K562 (cell line): ENCODE measurements at regions not wholly inside any gene's neighbourhood (a gene's known extent, or its start where the extent isn't known, plus 50 kb on each side); places are given as distances from the start of the nearest gene placed in this dataset.

Experiments
- ATAC-seq: fragments of 200-7000 bp; cut with Tn5 transposase; 3 replicates; pipeline ENCODE4 v1.9.1; 2020; ENCODE audit warnings: moderate library complexity
- BruUV-seq: library from RNA; stranded (reverse); fragments of 400-500 nt; replicated peaks from 2 replicates; lab custom pipeline; 2021; lab: Mats Ljungman, UMichigan
- CTCF ChIA-PET: fragments of 300-600 bp; formaldehyde crosslinking; extraction: SDS; loops from one replicate; lab custom pipeline; 2021; ENCODE audit warnings: low intra/inter-chr PET ratio; lab: Yijun Ruan, JAX
- POLR2A ChIA-PET: fragments of 300-600, 350-650 bp; sonication (Branson Sonifier 250); formaldehyde crosslinking; extraction: SDS; loops from one replicate; lab custom pipeline; 2021; ENCODE audit warnings: antibody characterized with exemption, inconsistent platforms; lab: Yijun Ruan, JAX
- DNase-seq, 4 experiments: peaks; one replicate each; pipeline versions ENCODE4 v3.0.0 to v3.0.0-alpha.2; 2011 to 2018; ENCODE audit warnings: low spot score in 3 of 4, mixed read lengths in 3 of 4; ENCODE audit errors: extremely low read depth in 1 of 4
- FAIRE-seq: peaks from 2 replicates; lab custom pipeline; 2011; peaks lifted over from hg19 to GRCh38; lab: Jason Lieb, UNC
- H2AFZ ChIP-seq: 2 replicates; pipeline ENCODE4 v1.6.0; 2011; ENCODE audit warnings: low read depth, low read length, control low read depth, inconsistent platforms
- H3K27ac ChIP-seq: fragments of 200-600 bp; 3 replicates; pipeline ENCODE4 v1.8.0; 2011; ENCODE audit warnings: low read depth, mild to moderate bottlenecking, control low read depth, inconsistent platforms, low read length, moderate library complexity, mixed read lengths; ENCODE audit errors: extremely low read depth
- H3K27me3 ChIP-seq, 2 experiments: fragments of 300-600 bp in 1 of 2; 2 replicates in 1 of 2; 3 replicates in 1 of 2; pipeline versions ENCODE4 v1.6.0 to v1.8.0; 2011; ENCODE audit warnings: inconsistent platforms in 2 of 2, low read length in 2 of 2, mild to moderate bottlenecking in 1 of 2, mixed read lengths in 1 of 2, moderate library complexity in 1 of 2; ENCODE audit not compliant: control insufficient read depth in 2 of 2, insufficient read depth in 2 of 2
- H3K36me3 ChIP-seq: fragments of 300-600 bp; 3 replicates; pipeline ENCODE4 v1.8.0; 2011; ENCODE audit warnings: mild to moderate bottlenecking, low read length, inconsistent platforms; ENCODE audit not compliant: control insufficient read depth, insufficient read depth
- H3K4me1 ChIP-seq, 2 experiments: fragments of 200-600 bp in 1 of 2; replicated peaks in 1 of 2; 2 replicates in 1 of 2; 3 replicates in 1 of 2; pipeline versions ENCODE4 v1.5.1 to v1.8.0; 2011; ENCODE audit warnings: inconsistent platforms in 2 of 2, low read length in 2 of 2, mild to moderate bottlenecking in 1 of 2, mixed read lengths in 1 of 2, moderate library complexity in 1 of 2; ENCODE audit not compliant: control insufficient read depth in 2 of 2, insufficient read depth in 2 of 2
- H3K4me2 ChIP-seq: 2 replicates; pipeline ENCODE4 v1.6.1; 2011; ENCODE audit warnings: low read length, control low read depth, inconsistent platforms, mixed read lengths; ENCODE audit not compliant: insufficient read depth
- H3K4me3 ChIP-seq: fragments of 200-600 bp; sonication (generic), shearing (Covaris generic); 2 replicates; pipeline ENCODE4 v1.5.1; 2016; ENCODE audit warnings: control low read depth, inconsistent platforms
- H3K79me2 ChIP-seq: fragments of 200-600 bp; 3 replicates; pipeline ENCODE4 v1.8.0; 2011; ENCODE audit warnings: low read length, inconsistent platforms; ENCODE audit not compliant: control insufficient read depth, insufficient read depth
- H3K9ac ChIP-seq, 2 experiments: 2 replicates each; pipeline versions ENCODE4 v1.6.0 to v1.6.1; 2011; ENCODE audit warnings: low read depth in 2 of 2, low read length in 2 of 2, control low read depth in 1 of 2, inconsistent platforms in 1 of 2, mild to moderate bottlenecking in 1 of 2, mixed read lengths in 1 of 2; ENCODE audit not compliant: insufficient read depth in 1 of 2
- H3K9me1 ChIP-seq: one replicate; pipeline ENCODE4 v1.6.0; 2011; ENCODE audit warnings: inconsistent platforms, mild to moderate bottlenecking, low read length, moderate library complexity; ENCODE audit not compliant: control insufficient read depth, insufficient read depth
- H3K9me3 ChIP-seq: replicated peaks from 2 replicates; pipeline ENCODE4 v1.5.1; 2011; ENCODE audit warnings: low read depth, low read length, inconsistent platforms; ENCODE audit not compliant: control insufficient read depth, insufficient read depth
- H4K20me1 ChIP-seq: replicated peaks from 2 replicates; pipeline ENCODE4 v1.6.1; 2011; ENCODE audit warnings: low read length, inconsistent platforms, mixed read lengths; ENCODE audit not compliant: control insufficient read depth, insufficient read depth
- ARID1B ChIP-seq: fragments of 450-650 bp; IDR thresholded peaks from 2 replicates; pipeline ENCODE4 v1.6.1; 2016; ENCODE audit warnings: antibody characterized with exemption, mild to moderate bottlenecking, inconsistent platforms
- FOXP1 ChIP-seq: sonication (generic); formaldehyde crosslinking; IDR thresholded peaks from 2 replicates; pipeline ENCODE4 v1.8.0; 2022; ENCODE audit warnings: mild to moderate bottlenecking, missing genetic modification reagents
- MAFK ChIP-seq: IDR thresholded peaks from 2 replicates; pipeline ENCODE4 v1.6.1; 2011; ENCODE audit warnings: low read length, improper control_type of control experiment
- MLX ChIP-seq, 2 experiments: fragments of 450-650 bp in 1 of 2; sonication (generic) in 1 of 2; formaldehyde crosslinking; conservative IDR thresholded peaks; 2 replicates each; pipeline versions ENCODE4 v1.4.0 to v1.8.1; 2020 to 2022; ENCODE audit warnings: mild to moderate bottlenecking in 1 of 2, missing genetic modification reagents in 1 of 2
- NELFE ChIP-seq: IDR thresholded peaks from 2 replicates; pipeline ENCODE4 v1.6.1; 2011; ENCODE audit warnings: mild to moderate bottlenecking; ENCODE audit not compliant: insufficient read depth, insufficient read length
- NUFIP1 ChIP-seq: fragments of 450-650 bp; IDR thresholded peaks from 2 replicates; pipeline ENCODE4 v1.6.1; 2018; ENCODE audit not compliant: partially characterized antibody
- RFX1 ChIP-seq: fragments of 450-650 bp; IDR thresholded peaks from 2 replicates; pipeline ENCODE4 v1.6.1; 2016; ENCODE audit warnings: mild to moderate bottlenecking, moderate library complexity
- SAP30 ChIP-seq: fragments of 200-600 bp; sonication (generic); IDR thresholded peaks from 2 replicates; pipeline ENCODE4 v1.6.1; 2012; ENCODE audit warnings: borderline replicate concordance, low read depth, mild to moderate bottlenecking, moderate library complexity, low read length, control low read depth, inconsistent platforms; ENCODE audit not compliant: insufficient read depth, poor library complexity, severe bottlenecking
- SMARCA4 ChIP-seq: fragments of 450-650 bp; IDR thresholded peaks from 2 replicates; pipeline ENCODE4 v1.6.1; 2016
- SNAPC5 ChIP-seq: fragments of 250-450 bp; sonication (Bioruptor Pico); IDR thresholded peaks from 2 replicates; pipeline ENCODE4 v1.8.0; 2021; ENCODE audit warnings: moderate library complexity, mild to moderate bottlenecking, inconsistent platforms
- TAF7 ChIP-seq: fragments of 450-650 bp; IDR thresholded peaks from 2 replicates; pipeline ENCODE4 v1.6.1; 2016; ENCODE audit warnings: missing genetic modification characterization, missing compliant biosample characterization
- ZNF146 ChIP-seq: IDR thresholded peaks from one replicate; pipeline ENCODE4 v1.6.1; 2018; ENCODE audit warnings: missing compliant biosample characterization; ENCODE audit not compliant: unreplicated experiment
- ZNF175 ChIP-seq: fragments of 200-800 bp; sonication (Bioruptor generic); IDR thresholded peaks from 2 replicates; pipeline ENCODE4 v1.6.1; 2016; ENCODE audit warnings: low read depth, mild to moderate bottlenecking, missing genetic modification characterization, missing compliant biosample characterization
- ZNF23 ChIP-seq: fragments of 250-450 bp; sonication (Bioruptor Pico); IDR thresholded peaks from 2 replicates; pipeline ENCODE4 v1.4.0; 2020; ENCODE audit warnings: mild to moderate bottlenecking
- WGBS: fragments of 100-300 bp; shearing (Covaris generic); methylation state at CpG from one replicate; pipeline ENCODE4 v1.1.6; 2016; ENCODE audit warnings: low coverage, mixed read lengths; ENCODE audit not compliant: insufficient coverage; ENCODE audit errors: missing lambda C conversion rate; 5-methylcytosine and 5-hydroxymethylcytosine counted together
- in situ Hi-C: fragments of 300-500 bp; cut with MboI; formaldehyde crosslinking; loops from 4 replicates; pipeline ENCODE4 v1.15.0; 2018; ENCODE audit warnings: inconsistent platforms, mixed read lengths
- intact Hi-C: fragments of 100-400 bp; cut with micrococcal nuclease; formaldehyde crosslinking; loops from 2 replicates; pipeline ENCODE4 v1.14.2; 2022
- TF ChIP-seq, protein P1 (sequence below): fragments of 200-400 bp; formaldehyde crosslinking; IDR thresholded peaks from 2 replicates; pipeline ENCODE4 v1.6.1; 2017; ENCODE audit warnings: mild to moderate bottlenecking, low read depth, low read length, moderate library complexity
- TF ChIP-seq, protein P2 (sequence below), 2 experiments: fragments of 450-650 bp; conservative IDR thresholded peaks; 2 replicates each; pipeline ENCODE4 v1.6.1; 2017; ENCODE audit warnings: mild to moderate bottlenecking in 2 of 2, moderate library complexity in 2 of 2

DNA sequence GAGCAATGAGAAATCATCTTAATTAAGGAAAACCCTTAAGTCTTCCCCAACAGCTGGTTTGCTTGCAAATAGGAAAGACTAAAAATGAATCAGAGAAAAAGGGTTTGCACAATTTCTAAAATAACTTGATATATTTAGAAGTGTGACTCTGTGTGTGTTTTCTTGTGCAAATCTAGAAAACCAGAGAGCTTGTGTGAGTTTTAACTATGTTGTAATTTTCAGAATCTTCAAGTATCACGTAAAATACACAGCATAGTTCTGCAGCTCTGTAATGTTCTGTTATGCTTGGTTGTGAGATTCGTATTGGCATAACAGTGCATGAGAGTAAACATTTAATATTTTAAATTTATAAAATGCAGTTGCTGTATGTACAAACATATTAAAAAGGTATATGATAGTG lies 74.7 kb upstream of the GAP43 start:
- CTCF ChIA-PET, result no interaction called here
- no peaks in the 10 kb centered on the region for H3K79me2 ChIP-seq

DNA sequence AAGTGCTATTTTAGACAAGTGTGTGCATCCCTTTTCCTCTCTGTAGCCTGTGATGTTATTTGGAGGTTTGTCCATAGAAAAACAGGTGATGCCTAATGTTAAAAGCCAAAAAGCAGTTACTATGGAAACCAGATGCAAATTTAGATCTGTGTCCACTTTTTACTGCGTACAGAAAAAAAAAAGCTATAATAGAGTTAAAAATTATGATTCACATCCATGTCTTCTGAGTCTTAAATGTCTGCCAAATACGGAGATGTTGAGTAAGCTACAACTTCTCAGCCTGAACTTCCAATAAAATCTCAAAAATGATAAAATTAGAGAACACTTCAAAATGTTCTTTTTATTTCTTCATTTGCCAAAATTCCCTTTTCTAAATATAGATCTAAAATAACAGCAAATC lies 74.2 kb upstream of the GAP43 start:
- ATAC-seq (no peak), FAIRE-seq (no peak), DNase-seq (no peak)
- Histone ChIP-seq H3K4me2 (no peak overlapping the region), H3K4me3 (no peak overlapping the region), H3K36me3 (no peaks in the 10 kb centered on the region), H3K9me3 (no peaks in the 10 kb centered on the region), H3K79me2 (no peaks in the 10 kb centered on the region), H3K4me1 (no peaks in the 10 kb centered on the region), H3K9me1 (no peaks in the 10 kb centered on the region), H3K9ac (no peak overlapping the region), H2AFZ (no peak overlapping the region), H4K20me1 (no peaks in the 10 kb centered on the region), H3K27me3 (no peaks in the 10 kb centered on the region), H3K27ac (no peak overlapping the region)
- WGBS, result 0% methylated on average over 2 of the region's 2 CpGs
- TF ChIP-seq, protein P1, sequence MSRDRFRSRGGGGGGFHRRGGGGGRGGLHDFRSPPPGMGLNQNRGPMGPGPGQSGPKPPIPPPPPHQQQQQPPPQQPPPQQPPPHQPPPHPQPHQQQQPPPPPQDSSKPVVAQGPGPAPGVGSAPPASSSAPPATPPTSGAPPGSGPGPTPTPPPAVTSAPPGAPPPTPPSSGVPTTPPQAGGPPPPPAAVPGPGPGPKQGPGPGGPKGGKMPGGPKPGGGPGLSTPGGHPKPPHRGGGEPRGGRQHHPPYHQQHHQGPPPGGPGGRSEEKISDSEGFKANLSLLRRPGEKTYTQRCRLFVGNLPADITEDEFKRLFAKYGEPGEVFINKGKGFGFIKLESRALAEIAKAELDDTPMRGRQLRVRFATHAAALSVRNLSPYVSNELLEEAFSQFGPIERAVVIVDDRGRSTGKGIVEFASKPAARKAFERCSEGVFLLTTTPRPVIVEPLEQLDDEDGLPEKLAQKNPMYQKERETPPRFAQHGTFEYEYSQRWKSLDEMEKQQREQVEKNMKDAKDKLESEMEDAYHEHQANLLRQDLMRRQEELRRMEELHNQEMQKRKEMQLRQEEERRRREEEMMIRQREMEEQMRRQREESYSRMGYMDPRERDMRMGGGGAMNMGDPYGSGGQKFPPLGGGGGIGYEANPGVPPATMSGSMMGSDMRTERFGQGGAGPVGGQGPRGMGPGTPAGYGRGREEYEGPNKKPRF, result no peak
- TF ChIP-seq ARID1B, result no peak
- TF ChIP-seq SMARCA4, result no peak
- no peak for TF ChIP-seq ZNF146
- no peak for TF ChIP-seq TAF7 (tag)
- TF ChIP-seq, protein P2, sequence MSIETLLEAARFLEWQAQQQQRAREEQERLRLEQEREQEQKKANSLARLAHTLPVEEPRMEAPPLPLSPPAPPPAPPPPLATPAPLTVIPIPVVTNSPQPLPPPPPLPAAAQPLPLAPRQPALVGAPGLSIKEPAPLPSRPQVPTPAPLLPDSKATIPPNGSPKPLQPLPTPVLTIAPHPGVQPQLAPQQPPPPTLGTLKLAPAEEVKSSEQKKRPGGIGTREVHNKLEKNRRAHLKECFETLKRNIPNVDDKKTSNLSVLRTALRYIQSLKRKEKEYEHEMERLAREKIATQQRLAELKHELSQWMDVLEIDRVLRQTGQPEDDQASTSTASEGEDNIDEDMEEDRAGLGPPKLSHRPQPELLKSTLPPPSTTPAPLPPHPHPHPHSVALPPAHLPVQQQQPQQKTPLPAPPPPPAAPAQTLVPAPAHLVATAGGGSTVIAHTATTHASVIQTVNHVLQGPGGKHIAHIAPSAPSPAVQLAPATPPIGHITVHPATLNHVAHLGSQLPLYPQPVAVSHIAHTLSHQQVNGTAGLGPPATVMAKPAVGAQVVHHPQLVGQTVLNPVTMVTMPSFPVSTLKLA (conservative IDR thresholded peaks at IDR 0.05), result no peak
- peak; percentile 16; the same call in 1 of the 2 replicates for TF ChIP-seq RFX1
- in situ Hi-C loops, result no loop called here
- no TSS peak for BruUV-seq
- intact Hi-C loops, result no loop called here
- POLR2A ChIA-PET, result no interaction called here
- CTCF ChIA-PET, result no interaction called here

More for the DNA sequence above, 74.7 kb upstream of the GAP43 start:
- ATAC-seq (no peak), FAIRE-seq (no peak), DNase-seq (no peak)
- Histone ChIP-seq H3K27me3 (no peaks in the 10 kb centered on the region), H3K9me3 (no peaks in the 10 kb centered on the region), H3K36me3 (no peaks in the 10 kb centered on the region), H4K20me1 (no peaks in the 10 kb centered on the region), H3K4me1 (no peaks in the 10 kb centered on the region), H2AFZ (no peak overlapping the region), H3K4me3 (no peak overlapping the region), H3K27ac (no peak overlapping the region), H3K9ac (no peak overlapping the region), H3K9me1 (no peaks in the 10 kb centered on the region), H3K4me2 (no peak overlapping the region)
- intact Hi-C loops, result no loop called here
- no TSS peak for BruUV-seq
- in situ Hi-C loops, result no loop called here
- TF ChIP-seq ZNF175 (CRISPR knock-in tag) (no peak), SAP30 (no peak), SNAPC5 (CRISPR knock-in tag) (no peak), FOXP1 (CRISPR knock-in tag) (no peak), MAFK (no peak), NELFE (no peak), MLX (CRISPR knock-in tag; conservative IDR thresholded peaks at IDR 0.05) (no peak), NUFIP1 (no peak), ZNF23 (CRISPR knock-in tag) (no peak)
- POLR2A ChIA-PET, result no interaction called here
- 0% methylated on average over 2 of the region's 2 CpGs for WGBS
